AG10803 (cell line): ENCODE measurements at regions not wholly inside any gene's neighbourhood (a gene's known extent, or its start where the extent isn't known, plus 50 kb on each side); places are given as distances from the start of the nearest gene placed in this dataset.

Source experiments
- DNase-seq: peaks from one replicate; pipeline ENCODE4 v3.0.0; 2010; ENCODE audit warnings: low read depth
- H3K4me3 ChIP-seq: 2 replicates; pipeline ENCODE4 v1.5.1; 2011; ENCODE audit warnings: mild to moderate bottlenecking, low read length, control low read depth
- TF ChIP-seq, protein P1 (sequence below): conservative IDR thresholded peaks from 2 replicates; pipeline ENCODE4 v1.5.1; 2011; ENCODE audit warnings: mild to moderate bottlenecking, low read length, control low read depth, inconsistent platforms

DNA sequence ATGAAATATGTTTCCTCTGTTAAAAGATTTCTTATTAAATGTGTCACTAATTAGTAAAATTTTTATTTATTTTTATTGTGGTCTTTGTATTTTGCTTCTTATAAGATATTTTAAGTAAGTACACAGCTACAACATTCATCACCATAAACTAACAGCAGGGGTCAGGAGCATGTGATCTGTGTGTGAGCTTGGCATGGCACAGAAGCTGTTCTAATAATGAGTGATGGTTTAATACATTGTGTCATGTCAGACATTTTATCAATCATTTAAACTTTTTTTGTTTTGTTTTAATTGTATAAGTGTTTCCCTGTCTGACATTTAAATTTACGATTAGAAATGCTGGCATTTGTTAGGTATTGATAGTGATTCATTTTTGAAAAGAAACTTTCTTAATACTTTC, 585.4 kb downstream of the DSC3 start:
- DNase-seq, result no peak
- TF ChIP-seq, protein P1, sequence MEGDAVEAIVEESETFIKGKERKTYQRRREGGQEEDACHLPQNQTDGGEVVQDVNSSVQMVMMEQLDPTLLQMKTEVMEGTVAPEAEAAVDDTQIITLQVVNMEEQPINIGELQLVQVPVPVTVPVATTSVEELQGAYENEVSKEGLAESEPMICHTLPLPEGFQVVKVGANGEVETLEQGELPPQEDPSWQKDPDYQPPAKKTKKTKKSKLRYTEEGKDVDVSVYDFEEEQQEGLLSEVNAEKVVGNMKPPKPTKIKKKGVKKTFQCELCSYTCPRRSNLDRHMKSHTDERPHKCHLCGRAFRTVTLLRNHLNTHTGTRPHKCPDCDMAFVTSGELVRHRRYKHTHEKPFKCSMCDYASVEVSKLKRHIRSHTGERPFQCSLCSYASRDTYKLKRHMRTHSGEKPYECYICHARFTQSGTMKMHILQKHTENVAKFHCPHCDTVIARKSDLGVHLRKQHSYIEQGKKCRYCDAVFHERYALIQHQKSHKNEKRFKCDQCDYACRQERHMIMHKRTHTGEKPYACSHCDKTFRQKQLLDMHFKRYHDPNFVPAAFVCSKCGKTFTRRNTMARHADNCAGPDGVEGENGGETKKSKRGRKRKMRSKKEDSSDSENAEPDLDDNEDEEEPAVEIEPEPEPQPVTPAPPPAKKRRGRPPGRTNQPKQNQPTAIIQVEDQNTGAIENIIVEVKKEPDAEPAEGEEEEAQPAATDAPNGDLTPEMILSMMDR, result no peak
- H3K4me3 ChIP-seq, result no peak overlapping the region

DNA sequence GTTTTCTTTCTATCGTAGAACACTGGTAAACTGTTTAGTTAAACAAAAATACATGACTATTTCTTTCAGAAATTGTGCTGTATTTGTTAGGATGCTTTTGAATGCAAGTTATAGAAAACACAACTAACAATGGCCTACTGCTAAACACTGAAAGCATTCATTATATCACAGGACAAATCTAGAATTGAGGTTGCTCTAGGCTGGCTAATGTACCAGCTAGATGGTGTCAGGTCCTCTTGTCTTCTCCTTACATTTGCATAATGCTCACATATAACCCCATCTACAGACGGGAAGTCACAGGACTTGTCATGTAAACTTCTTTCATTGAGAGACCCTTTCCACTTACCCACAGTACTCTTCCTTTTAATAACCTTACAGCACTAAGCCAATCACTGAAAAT, 586.8 kb downstream of the DSC3 start:
- no peak for DNase-seq
- H3K4me3 ChIP-seq, result no peak overlapping the region
- TF ChIP-seq, protein P1, result no peak

DNA sequence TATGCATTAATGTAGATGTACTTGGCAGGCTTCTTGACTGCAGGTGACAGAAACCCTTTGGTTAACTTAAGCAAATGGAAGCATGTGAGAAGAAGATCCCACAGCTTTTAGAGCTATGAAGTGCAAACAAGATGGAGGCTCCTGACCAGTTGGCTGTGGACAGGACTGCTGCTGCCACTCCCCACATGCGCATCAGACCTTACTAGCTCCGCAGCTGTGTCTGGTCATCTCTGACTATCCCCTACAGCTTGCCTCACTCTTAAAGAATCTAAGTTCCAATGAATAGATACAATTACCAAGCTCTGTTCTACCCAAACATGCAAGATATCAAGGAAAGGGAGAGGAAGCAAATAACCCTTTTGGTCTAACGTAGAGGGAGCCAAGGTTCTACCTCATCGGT, 587.6 kb downstream of the DSC3 start:
- TF ChIP-seq, protein P1, result no peak
- DNase-seq, result no peak
- no peak overlapping the region for H3K4me3 ChIP-seq

DNA sequence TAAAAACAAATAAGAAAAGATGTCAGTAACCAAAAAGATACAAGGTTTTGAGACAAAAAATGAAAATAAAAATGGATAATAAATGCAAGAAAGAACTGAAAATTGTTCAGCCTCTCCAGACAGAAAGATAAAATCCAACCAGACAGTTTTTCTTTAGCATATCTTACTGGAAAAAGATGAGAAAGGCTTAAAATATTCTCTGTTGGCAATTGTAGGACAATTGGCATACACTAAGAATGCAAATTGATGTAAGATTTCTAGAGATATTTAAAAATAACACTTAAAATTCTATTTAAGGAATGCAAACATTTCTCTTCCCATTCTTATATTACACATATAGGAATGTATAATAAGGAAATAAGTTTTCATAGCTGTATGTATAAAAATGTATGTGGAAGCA, 590.6 kb downstream of the DSC3 start:
- H3K4me3 ChIP-seq, result no peak overlapping the region
- DNase-seq, result no peak
- TF ChIP-seq, protein P1, result no peak

DNA sequence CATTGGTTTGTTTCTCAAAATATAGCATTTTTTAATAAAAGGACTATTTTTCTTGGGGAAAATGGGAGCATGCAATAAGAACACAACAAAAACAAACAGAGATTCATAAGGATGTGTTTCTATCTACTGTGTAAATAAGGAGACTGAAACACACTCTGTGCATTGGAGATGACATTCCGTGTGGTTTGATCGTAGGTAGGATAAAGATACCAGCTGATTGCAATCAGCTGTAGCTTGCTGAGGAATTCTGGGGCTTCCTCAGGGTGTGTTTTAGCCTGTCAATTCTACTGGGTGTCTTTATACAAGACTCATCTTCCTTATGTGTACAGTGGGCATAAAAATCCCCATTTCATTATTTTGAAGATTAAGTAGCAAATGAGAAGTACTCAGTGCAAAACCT, 591.6 kb downstream of the DSC3 start:
- DNase-seq, result no peak
- H3K4me3 ChIP-seq, result no peak overlapping the region
- TF ChIP-seq, protein P1, result no peak

DNA sequence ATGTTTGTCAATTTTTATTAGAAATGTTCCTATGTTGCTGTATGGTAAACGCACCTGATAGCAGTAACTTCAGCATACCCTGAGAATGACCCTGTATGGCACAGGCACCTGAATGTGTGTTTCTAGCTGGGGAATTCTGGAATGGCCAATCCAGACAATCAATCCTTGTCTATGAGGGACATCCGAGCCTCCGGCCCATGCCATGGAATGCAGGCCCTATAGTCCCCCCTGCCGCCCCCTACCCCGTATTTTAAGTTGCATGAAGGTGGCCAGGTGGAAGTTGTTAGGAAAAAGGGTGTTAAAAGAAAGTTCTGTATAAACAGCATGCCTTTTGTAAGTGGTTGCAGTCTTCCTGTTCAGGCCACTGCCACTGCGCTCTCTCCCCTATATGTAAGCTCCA, 595.9 kb downstream of the DSC3 start:
- no peak for DNase-seq
- TF ChIP-seq, protein P1, result no peak
- H3K4me3 ChIP-seq, result no peak overlapping the region

DNA sequence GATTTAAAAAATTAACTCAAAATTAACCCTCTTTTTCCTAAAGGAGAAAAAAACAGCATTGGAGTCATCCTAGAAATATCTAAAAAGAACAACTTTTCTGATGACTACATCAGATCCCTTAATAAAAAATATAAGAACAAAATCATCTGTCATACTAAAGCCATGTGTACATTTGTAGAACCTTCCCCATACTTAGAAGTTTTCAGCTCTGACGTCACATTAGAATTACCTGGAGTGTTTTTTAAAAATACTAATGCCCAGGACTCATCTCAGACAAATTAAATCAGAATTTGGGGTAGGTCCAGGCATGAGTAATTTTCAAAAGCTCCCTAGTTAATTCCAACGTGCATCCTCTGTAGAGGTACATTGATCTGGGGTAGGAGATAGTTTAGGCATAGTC, 598.0 kb downstream of the DSC3 start:
- TF ChIP-seq, protein P1, result no peak
- no peak for DNase-seq
- no peak overlapping the region for H3K4me3 ChIP-seq
